Glutamatergic neuron (in vitro differentiated cells): ENCODE measurements at regions not wholly inside any gene's neighbourhood (a gene's known extent, or its start where the extent isn't known, plus 50 kb on each side); places are given as distances from the start of the nearest gene placed in this dataset.

Experiments
- DNase-seq: peaks from one replicate; pipeline ENCODE4 v3.0.0; 2022
- H3K27ac Mint-ChIP-seq: one replicate; pipeline ENCODE4 v1.8.0; 2020; ENCODE audit warnings: mild to moderate bottlenecking, mixed read lengths, inconsistent platforms; ENCODE audit not compliant: unreplicated experiment
- H3K27me3 Mint-ChIP-seq: one replicate; pipeline ENCODE4 v1.8.0; 2020; ENCODE audit warnings: mild to moderate bottlenecking, moderate library complexity, mixed read lengths, inconsistent platforms; ENCODE audit not compliant: unreplicated experiment
- H3K36me3 Mint-ChIP-seq: one replicate; pipeline ENCODE4 v1.8.0; 2020; ENCODE audit warnings: mild to moderate bottlenecking, mixed read lengths, inconsistent platforms; ENCODE audit not compliant: unreplicated experiment
- H3K4me1 Mint-ChIP-seq: one replicate; pipeline ENCODE4 v1.8.0; 2020; ENCODE audit warnings: mild to moderate bottlenecking, low read depth, mixed read lengths, inconsistent platforms; ENCODE audit not compliant: unreplicated experiment
- H3K4me3 Mint-ChIP-seq: one replicate; pipeline ENCODE4 v1.8.0; 2020; ENCODE audit warnings: mild to moderate bottlenecking, mixed read lengths, inconsistent platforms; ENCODE audit not compliant: unreplicated experiment
- H3K9me3 Mint-ChIP-seq: one replicate; pipeline ENCODE4 v1.8.0; 2020; ENCODE audit warnings: mild to moderate bottlenecking, moderate library complexity, mixed read lengths, inconsistent platforms; ENCODE audit not compliant: unreplicated experiment
- CTCF ChIP-seq: fragments of 200-600 bp; sonication (generic); IDR thresholded peaks from one replicate; pipeline ENCODE4 v1.5.0; 2021; ENCODE audit not compliant: partially characterized antibody, unreplicated experiment

- Mint-ChIP-seq H3K36me3 (no peaks in the 10 kb centered on the region), H3K27me3 (peaks cover 3% of the 10 kb centered on the region), H3K4me1 (no peaks in the 10 kb centered on the region), H3K27ac (no peak overlapping the region), H3K4me3 (no peak overlapping the region), H3K9me3 (no peaks in the 10 kb centered on the region)
- TF ChIP-seq CTCF, result no peak
- DNase-seq, result no peak
These were observed 361.0 kb upstream of the EYS start for GRCh38 chr6:66068033-66068432.

DNA sequence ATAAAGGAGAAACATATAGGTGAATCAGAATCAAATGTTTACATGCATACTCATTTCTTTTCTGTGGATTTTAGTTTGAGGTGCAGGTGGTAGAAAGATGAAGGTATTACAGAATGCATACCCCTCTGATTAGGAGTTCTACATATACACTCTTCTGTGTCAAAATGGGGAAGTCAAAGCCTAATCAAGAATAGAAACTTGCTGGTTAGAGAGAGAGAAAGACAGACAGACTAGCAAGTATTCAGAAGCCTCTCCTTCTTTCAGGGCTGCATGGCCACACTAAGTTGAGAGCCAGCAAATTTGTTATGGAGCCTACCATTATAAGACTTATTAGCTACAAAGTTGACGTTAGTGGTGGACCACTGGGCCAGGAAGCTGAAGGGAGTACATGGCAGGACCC, 358.3 kb upstream of the EYS start:
- no peak for TF ChIP-seq CTCF
- H3K36me3 Mint-ChIP-seq, result no peaks in the 10 kb centered on the region
- no peaks in the 10 kb centered on the region for H3K9me3 Mint-ChIP-seq
- no peak overlapping the region for H3K27ac Mint-ChIP-seq
- no peak for DNase-seq
- H3K27me3 Mint-ChIP-seq, result peaks cover 4% of the 10 kb centered on the region
- no peak overlapping the region for H3K4me3 Mint-ChIP-seq
- H3K4me1 Mint-ChIP-seq, result no peaks in the 10 kb centered on the region

DNA sequence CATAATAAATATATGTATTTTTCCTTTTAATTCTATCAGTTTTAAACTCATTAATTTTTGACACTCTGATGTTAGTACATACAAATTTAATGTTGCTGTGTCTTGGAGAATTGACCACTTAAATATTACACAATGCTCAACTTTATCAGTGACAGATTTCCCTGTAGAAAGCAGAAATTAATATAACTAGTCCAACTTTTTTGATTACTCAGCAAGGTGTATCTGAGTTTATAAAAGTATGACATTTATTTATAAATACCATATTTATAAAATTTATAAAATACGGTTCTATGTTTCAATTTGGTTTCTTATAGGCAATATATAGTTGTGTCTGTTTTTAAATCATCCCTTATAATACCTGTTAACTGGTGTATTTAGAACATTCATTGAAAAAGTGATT, 350.0 kb upstream of the EYS start:
- TF ChIP-seq CTCF, result no peak
- H3K4me3 Mint-ChIP-seq, result no peak overlapping the region
- no peaks in the 10 kb centered on the region for H3K9me3 Mint-ChIP-seq
- DNase-seq, result no peak
- no peaks in the 10 kb centered on the region for H3K36me3 Mint-ChIP-seq
- no peaks in the 10 kb centered on the region for H3K4me1 Mint-ChIP-seq
- H3K27ac Mint-ChIP-seq, result no peak overlapping the region
- H3K27me3 Mint-ChIP-seq, result peaks cover 2% of the 10 kb centered on the region

GRCh38 chr6:66054967-66055366, 347.9 kb upstream of the EYS start:
- H3K4me3 Mint-ChIP-seq, result no peak overlapping the region
- H3K27ac Mint-ChIP-seq, result no peak overlapping the region
- no peaks in the 10 kb centered on the region for H3K4me1 Mint-ChIP-seq
- no peak for DNase-seq
- no peaks in the 10 kb centered on the region for H3K36me3 Mint-ChIP-seq
- no peaks in the 10 kb centered on the region for H3K9me3 Mint-ChIP-seq
- no peak for TF ChIP-seq CTCF
- peaks cover 2% of the 10 kb centered on the region for H3K27me3 Mint-ChIP-seq

- H3K36me3 Mint-ChIP-seq, result no peaks in the 10 kb centered on the region
- no peaks in the 10 kb centered on the region for H3K4me1 Mint-ChIP-seq
- DNase-seq, result no peak
- TF ChIP-seq CTCF, result no peak
- no peaks in the 10 kb centered on the region for H3K9me3 Mint-ChIP-seq
- H3K27ac Mint-ChIP-seq, result no peak overlapping the region
- peaks cover 2% of the 10 kb centered on the region for H3K27me3 Mint-ChIP-seq
- H3K4me3 Mint-ChIP-seq, result no peak overlapping the region
These were observed 344.8 kb upstream of the EYS start for GRCh38 chr6:66051812-66052211.
